ENCODE measurements at regions not wholly inside any gene's neighbourhood (a gene's known extent, or its start where the extent isn't known, plus 50 kb on each side); places are given as distances from the start of the nearest gene placed in this dataset.
"Not testable (repeated sequence)": the region's sequence is repeated elsewhere in the genome, so short reads cannot be mapped to it uniquely, and the experiment has no call there.

DNA sequence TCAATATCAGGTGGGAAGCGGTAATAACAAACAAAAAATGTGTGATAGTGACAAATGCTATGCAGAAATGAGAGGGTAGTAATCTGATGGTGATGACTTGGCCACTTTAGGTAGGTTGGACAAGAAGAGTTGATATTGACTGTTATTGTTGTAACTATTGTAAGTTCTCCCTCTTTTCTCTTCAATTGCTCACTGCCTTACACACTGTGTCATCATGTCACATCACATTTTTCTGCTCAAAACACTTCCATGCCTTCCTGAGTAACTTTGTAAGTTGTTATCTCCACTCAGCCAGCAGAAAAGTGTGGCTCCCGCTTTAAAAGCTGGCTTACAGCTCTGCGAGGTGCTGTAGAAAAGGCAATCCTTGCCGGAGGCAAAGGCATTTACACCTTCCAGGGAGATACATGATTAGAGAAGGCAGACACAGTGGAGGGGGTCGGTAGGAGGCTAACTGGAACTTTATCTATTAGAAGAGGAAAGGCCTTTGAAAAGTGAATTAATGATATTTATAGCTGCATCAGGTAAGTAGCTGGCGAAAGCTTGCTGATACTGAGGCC is 85.2 kb upstream of the CLINT1 start:
- no peak for DNase-seq (ENCODE audit: low spot score)

GRCh38 chr5:157942595-157942994 is 83.7 kb upstream of the CLINT1 start:
- DNase-seq (ENCODE audit: low spot score): no peak

GRCh38 chr5:157941616-157942015 is 82.7 kb upstream of the CLINT1 start:
- no peak for DNase-seq (ENCODE audit: low spot score)

DNA sequence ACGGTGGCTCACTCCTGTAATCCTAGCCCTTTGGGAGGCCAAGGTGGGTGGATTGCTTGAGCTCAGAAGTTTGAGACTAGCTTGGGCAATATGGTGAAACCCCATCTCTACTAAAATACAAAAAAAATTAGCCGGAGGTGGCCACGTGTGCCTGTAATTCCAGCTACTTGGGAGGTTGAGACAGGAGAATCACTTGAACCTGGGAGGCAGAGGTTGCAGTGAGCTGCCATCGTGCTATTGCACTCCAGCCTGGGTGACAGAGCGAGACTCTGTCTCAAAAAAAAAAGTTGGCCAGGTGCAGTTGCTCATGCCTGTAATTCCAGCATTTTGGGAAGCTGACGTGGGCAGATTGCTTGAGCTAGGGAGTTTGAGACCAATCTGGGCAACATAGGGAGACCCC is 79.2 kb upstream of the CLINT1 start:
- DNase-seq (ENCODE audit: low spot score): not testable (repeated sequence)

- not testable (repeated sequence) for DNase-seq (ENCODE audit: low spot score)
Observed at GRCh38 chr5:157936776-157937501, 78.0 kb upstream of the CLINT1 start.

- DNase-seq (ENCODE audit: low spot score): no peak
Observed at GRCh38 chr5:157934600-157934999, 75.7 kb upstream of the CLINT1 start.

- no peak for DNase-seq (ENCODE audit: low spot score)
Observed at GRCh38 chr5:157933005-157933404, 74.1 kb upstream of the CLINT1 start.

GRCh38 chr5:157930710-157931109 is 71.8 kb upstream of the CLINT1 start:
- DNase-seq (ENCODE audit: low spot score): no peak

- no peak for DNase-seq (ENCODE audit: low spot score)
Observed at GRCh38 chr5:157926977-157927376, 68.0 kb upstream of the CLINT1 start.

GRCh38 chr5:157925786-157926671 is 67.1 kb upstream of the CLINT1 start:
- no peak for DNase-seq (ENCODE audit: low spot score)

GRCh38 chr5:157924931-157925729 is 66.2 kb upstream of the CLINT1 start:
- no peak for DNase-seq (ENCODE audit: low spot score)

GRCh38 chr5:157924490-157924889 is 65.5 kb upstream of the CLINT1 start:
- DNase-seq (ENCODE audit: low spot score): no peak

DNA sequence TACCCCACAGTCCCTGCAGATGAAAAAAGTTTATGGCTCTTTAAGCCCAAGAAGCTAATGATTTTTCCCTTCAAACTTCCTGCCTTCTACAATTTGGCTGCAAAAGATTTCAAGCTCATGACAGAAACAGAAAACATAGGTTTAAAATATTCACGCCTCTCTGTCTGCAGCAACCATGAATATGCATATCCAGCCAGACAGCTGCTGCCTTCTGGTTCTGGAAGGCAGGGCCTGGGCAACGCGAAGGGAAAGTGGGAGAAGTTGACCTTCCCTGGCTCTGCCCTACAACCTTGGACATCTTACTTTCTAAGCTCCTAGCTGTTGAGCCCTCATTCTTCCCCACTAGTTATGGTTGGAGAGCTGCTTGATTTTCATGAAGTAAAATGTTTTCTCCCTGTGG is 64.8 kb upstream of the CLINT1 start:
- no peak for DNase-seq (ENCODE audit: low spot score)

DNA sequence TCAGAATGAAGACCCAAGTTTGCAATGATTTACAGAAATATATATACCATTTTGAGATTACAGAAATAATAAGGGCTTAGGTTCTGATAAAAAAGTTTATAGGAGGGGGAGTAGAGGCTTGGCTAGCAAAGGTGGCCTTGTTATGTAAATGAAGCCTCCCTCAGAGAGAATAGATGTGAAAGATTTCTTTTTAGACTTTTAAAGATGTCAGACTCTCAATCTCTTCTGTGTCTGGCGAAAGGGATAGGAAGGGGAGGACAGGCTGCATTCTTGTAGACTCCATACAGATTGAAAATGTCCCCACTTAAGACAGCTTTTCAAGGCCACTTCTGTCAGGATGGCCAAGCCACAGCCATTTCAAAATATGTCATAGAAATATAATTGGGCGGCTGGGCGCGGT is 63.1 kb upstream of the CLINT1 start:
- DNase-seq (ENCODE audit: low spot score): no peak

DNA sequence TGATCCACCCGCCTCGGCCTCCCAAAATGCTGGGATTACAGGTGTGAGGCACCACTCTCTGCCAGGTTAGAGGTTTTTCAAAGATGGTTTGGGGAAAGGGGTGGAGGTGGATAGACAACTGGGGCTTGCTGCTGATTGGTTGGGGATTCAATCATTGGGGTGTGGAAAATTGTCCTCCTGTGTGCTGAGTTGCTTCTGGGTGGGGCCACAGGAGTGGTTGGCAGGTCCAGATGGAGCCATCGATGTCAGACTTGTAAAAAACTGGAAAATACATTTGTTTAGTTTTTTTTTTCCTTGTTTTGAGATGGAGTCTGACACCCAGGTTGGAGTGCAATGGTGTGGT is 61.9 kb upstream of the CLINT1 start:
- DNase-seq (ENCODE audit: low spot score): no peak

GRCh38 chr5:157918811-157919742 is 60.1 kb upstream of the CLINT1 start:
- no peak for DNase-seq (ENCODE audit: low spot score)

- DNase-seq (ENCODE audit: low spot score): no peak
Observed at GRCh38 chr5:157917899-157918809, 59.2 kb upstream of the CLINT1 start.

GRCh38 chr5:157917491-157917890 is 58.5 kb upstream of the CLINT1 start:
- DNase-seq (ENCODE audit: low spot score): no peak

- peak; percentile 80 for DNase-seq (ENCODE audit: low spot score)
Observed at GRCh38 chr5:157915638-157916037, 56.7 kb upstream of the CLINT1 start.

GRCh38 chr5:157914151-157914788 is 55.3 kb upstream of the CLINT1 start:
- no peak for DNase-seq (ENCODE audit: low spot score)
